ENCODE measurements at regions not wholly inside any gene's neighbourhood (a gene's known extent, or its start where the extent isn't known, plus 50 kb on each side); places are given as distances from the start of the nearest gene placed in this dataset.
A peak's percentile ranks its signal among the peaks of the same experiment; 100 is the strongest.
"Not testable (repeated sequence)": the region's sequence is repeated elsewhere in the genome, so short reads cannot be mapped to it uniquely, and the experiment has no call there.

DNA sequence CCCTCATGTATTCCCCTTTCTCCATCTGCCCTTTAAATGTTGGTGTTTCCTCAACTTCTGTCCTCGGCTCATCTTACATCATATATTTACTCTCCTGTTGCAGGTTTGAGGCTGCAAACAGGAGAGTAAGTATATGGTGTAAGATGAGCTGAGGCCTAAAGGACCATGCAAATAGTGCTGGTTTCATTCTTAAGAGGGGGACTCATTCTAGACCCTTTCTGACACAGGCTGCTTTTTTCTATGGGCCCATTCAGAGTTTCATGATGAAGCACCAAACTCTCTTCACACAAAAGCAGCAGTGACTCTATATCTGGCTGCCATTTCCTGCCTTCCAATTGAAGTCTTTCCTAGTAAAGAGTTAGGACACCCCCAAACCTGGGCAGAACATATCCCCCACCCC, 218.5 kb downstream of the PHLDA1 start:
- H3K4me1 ChIP-seq (ENCODE audit: control insufficient read depth, insufficient read depth, low read length): peaks cover 14% of the 10 kb centered on the region
- H3K27me3 ChIP-seq (ENCODE audit: control insufficient read depth, insufficient read depth, low read length): no peaks in the 10 kb centered on the region
- no peak overlapping the region for H3K27ac ChIP-seq (ENCODE audit: low read depth, low read length)
- H3K9ac ChIP-seq (ENCODE audit: low read length): no peak overlapping the region
- H3K4me3 ChIP-seq (ENCODE audit: low read length): no peak overlapping the region
- H3K36me3 ChIP-seq (ENCODE audit: control insufficient read depth, insufficient read depth, low read length): no peaks in the 10 kb centered on the region

DNA sequence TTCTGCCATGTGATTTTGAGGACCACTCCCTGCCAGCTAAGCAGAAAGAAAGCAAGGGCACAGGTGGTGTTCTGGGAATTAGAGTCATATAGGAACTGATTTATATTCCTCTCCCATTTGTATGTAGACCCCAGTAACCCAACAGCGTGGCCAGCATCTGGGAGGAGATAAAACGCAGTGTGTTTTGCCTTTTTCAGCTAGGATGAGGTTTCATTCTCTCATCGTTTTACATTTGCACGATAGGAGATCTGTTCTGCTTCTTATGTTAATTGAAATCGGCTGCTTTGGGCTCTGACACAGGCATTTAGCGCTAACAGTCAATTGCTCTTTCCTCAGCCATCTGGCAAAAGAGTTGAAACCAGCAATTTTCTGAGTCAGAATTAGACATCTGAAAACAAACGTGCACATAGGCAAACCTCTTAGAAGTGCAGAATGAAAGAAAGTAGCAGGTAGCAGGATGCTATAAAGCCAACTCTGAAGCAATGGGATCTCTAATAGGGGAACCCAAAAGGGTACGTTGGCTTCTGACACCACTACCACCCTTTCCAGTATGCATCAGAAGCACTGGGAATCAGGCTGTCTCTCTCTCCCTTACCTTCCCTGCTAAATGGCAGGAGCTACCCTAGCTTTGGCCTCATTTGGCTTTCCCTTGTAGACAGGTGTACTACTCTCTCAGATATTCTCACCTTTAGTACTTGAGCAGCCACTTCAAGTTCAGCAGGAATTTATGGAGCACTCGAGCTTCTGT, 219.1 kb downstream of the PHLDA1 start:
- Histone ChIP-seq H3K36me3 (ENCODE audit: control insufficient read depth, insufficient read depth, low read length) (no peaks in the 10 kb centered on the region), H3K4me1 (ENCODE audit: control insufficient read depth, insufficient read depth, low read length) (peaks cover 14% of the 10 kb centered on the region), H3K4me3 (ENCODE audit: low read length) (no peak overlapping the region), H3K27me3 (ENCODE audit: control insufficient read depth, insufficient read depth, low read length) (no peaks in the 10 kb centered on the region), H3K27ac (ENCODE audit: low read depth, low read length) (no peak overlapping the region), H3K9ac (ENCODE audit: low read length) (no peak overlapping the region)

DNA sequence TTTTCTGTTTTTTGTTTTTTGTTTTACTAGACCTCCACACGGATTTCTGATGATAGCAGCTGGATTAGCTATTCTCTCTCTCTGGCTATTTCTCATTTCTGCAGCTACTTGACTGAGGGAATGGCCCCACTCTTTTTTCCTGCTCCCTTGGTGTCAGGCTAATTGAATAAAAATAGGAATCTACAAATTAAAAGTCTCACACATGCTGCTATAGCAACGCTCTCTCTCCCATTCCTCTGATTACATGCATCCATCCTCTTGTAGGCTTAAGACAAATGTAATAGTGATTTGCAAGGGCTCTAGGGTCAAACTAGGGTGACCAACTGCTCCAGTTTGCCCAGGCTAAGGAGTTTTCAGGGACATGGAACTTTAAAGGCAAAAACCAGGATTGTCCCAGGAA, 221.8 kb downstream of the PHLDA1 start:
- Histone ChIP-seq H3K4me1 (ENCODE audit: control insufficient read depth, insufficient read depth, low read length) (peaks cover 2% of the 10 kb centered on the region), H3K9ac (ENCODE audit: low read length) (no peak overlapping the region), H3K4me3 (ENCODE audit: low read length) (no peak overlapping the region), H3K27ac (ENCODE audit: low read depth, low read length) (no peak overlapping the region), H3K36me3 (ENCODE audit: control insufficient read depth, insufficient read depth, low read length) (no peaks in the 10 kb centered on the region), H3K27me3 (ENCODE audit: control insufficient read depth, insufficient read depth, low read length) (no peaks in the 10 kb centered on the region)

DNA sequence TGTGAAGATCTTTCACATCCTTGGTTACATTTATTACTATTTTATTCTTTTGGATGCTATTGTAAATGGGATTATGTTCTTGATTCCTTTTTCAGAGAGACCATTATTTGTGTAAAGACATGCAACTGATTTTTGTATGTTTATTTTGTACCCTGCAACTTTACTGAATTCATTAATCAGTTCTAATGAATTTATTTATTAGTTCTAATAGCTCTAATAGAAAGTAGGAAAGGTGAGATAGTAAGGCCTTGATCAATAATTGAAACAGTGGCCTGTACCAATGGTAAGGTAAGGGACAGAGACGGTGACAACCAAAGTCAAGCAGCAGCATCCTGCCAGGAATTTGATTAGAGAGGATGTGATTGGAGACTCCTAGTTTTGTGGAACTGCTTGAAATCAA, 224.1 kb downstream of the PHLDA1 start:
- Histone ChIP-seq H3K27ac (ENCODE audit: low read depth, low read length) (no peak overlapping the region), H3K27me3 (ENCODE audit: control insufficient read depth, insufficient read depth, low read length) (no peaks in the 10 kb centered on the region), H3K9ac (ENCODE audit: low read length) (no peak overlapping the region), H3K4me1 (ENCODE audit: control insufficient read depth, insufficient read depth, low read length) (no peaks in the 10 kb centered on the region), H3K4me3 (ENCODE audit: low read length) (no peak overlapping the region), H3K36me3 (ENCODE audit: control insufficient read depth, insufficient read depth, low read length) (no peaks in the 10 kb centered on the region)

DNA sequence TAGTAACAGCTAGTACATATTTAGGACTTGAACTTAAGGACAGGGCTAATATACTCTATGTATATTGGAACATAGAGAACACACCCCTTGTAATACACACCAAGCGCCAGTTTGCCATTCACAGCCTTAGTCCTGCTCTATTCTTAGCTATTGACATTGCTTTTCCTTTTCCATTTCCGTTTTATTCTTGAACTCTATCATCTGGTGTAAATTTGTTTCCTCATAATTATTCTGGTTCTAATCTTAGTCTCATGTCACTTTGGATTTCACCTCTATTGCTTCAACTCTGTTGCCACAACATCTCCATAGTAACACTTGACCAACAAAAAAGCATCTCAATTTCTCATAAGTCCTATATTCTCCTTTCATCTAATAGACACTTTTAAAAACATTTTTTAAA, 225.7 kb downstream of the PHLDA1 start:
- no peak overlapping the region for H3K9ac ChIP-seq (ENCODE audit: low read length)
- H3K27ac ChIP-seq (ENCODE audit: low read depth, low read length): no peak overlapping the region
- H3K27me3 ChIP-seq (ENCODE audit: control insufficient read depth, insufficient read depth, low read length): no peaks in the 10 kb centered on the region
- H3K4me3 ChIP-seq (ENCODE audit: low read length): no peak overlapping the region
- H3K4me1 ChIP-seq (ENCODE audit: control insufficient read depth, insufficient read depth, low read length): no peaks in the 10 kb centered on the region
- H3K36me3 ChIP-seq (ENCODE audit: control insufficient read depth, insufficient read depth, low read length): no peaks in the 10 kb centered on the region

DNA sequence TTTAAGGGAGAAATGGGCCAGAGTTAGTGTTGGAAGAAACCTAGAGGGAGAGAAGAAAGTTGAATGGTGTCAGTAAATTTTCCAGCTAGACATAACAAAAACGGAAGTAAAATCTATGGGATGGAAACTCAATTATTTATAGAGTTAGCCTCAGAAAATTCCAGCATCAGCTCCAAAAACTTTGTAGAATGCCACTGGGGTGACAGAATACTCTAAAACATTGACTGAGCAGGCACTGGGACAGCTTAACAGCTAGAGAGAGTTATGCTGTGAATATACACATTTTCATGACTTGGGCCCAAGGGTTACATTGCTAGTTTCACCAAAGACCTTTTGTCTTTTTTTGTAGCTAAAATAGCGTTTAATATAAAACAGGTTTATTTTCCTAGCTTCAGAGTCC, 226.3 kb downstream of the PHLDA1 start:
- no peaks in the 10 kb centered on the region for H3K36me3 ChIP-seq (ENCODE audit: control insufficient read depth, insufficient read depth, low read length)

DNA sequence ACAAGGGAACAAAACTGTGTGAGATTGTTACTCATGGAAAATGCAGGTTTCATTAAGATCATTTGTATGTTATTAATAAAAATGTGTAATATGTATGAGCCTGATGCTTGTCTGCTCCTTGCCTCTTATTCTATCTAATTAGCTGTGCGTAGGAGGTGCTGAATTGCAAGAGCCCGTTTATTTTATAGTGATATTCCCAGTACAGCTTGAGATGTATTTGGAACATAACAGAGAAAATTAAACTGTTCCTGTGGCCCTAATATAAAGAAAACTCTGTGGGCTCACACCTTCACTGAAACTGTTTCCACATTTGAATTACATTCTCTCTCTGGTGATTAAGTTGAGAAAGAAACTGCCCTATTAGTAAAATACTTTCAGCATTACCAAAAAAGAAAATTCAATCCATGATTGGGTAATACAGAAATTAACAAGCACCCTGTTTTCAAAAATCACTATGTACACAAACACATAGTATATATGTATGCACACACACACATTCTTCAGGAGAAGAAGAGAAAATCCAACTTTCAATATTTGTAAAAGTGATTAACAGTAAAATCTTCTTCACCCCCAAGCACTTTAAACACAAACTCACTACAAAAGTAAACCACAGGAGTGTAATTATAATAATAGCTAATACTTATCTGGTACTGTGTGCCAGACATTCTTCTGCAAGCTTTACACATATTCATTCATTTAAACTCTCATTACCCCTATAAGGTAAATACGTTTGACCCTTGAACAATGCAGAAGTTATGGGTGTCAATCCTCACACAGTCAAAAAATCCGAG, 233.2 kb downstream of the PHLDA1 start:
- H3K27me3 ChIP-seq (ENCODE audit: control insufficient read depth, insufficient read depth, low read length): no peaks in the 10 kb centered on the region
- no peak overlapping the region for H3K4me3 ChIP-seq (ENCODE audit: low read length)
- no peaks in the 10 kb centered on the region for H3K36me3 ChIP-seq (ENCODE audit: control insufficient read depth, insufficient read depth, low read length)
- no peaks in the 10 kb centered on the region for H3K4me1 ChIP-seq (ENCODE audit: control insufficient read depth, insufficient read depth, low read length)
- no peak overlapping the region for H3K9ac ChIP-seq (ENCODE audit: low read length)
- no peak overlapping the region for H3K27ac ChIP-seq (ENCODE audit: low read depth, low read length)

More for the DNA sequence above, 226.3 kb downstream of the PHLDA1 start:
- H3K27ac ChIP-seq (ENCODE audit: low read depth, low read length): no peak overlapping the region
- H3K9ac ChIP-seq (ENCODE audit: low read length): no peak overlapping the region
- no peaks in the 10 kb centered on the region for H3K4me1 ChIP-seq (ENCODE audit: control insufficient read depth, insufficient read depth, low read length)
- no peaks in the 10 kb centered on the region for H3K27me3 ChIP-seq (ENCODE audit: control insufficient read depth, insufficient read depth, low read length)
- no peak overlapping the region for H3K4me3 ChIP-seq (ENCODE audit: low read length)

DNA sequence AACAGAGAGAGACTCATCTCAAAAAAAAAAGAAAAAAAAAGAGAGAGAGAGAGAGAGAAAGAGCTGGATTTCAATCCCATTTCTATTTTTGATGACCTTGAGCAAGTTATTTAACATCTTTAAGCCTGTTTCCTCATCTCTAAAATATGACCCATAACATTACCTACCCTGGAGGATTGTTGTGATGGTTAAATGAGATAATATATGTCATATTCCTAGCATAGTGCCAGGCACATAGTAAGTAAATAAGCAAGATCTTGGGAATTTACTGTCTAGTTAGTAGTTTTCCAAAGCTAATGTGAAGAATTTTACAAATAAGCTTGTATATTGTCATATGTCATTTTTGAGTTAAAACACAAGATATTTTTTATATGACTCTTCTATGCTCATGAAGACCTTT, 236.5 kb downstream of the PHLDA1 start:
- H3K4me3 ChIP-seq (ENCODE audit: low read length): no peak overlapping the region
- no peaks in the 10 kb centered on the region for H3K27me3 ChIP-seq (ENCODE audit: control insufficient read depth, insufficient read depth, low read length)
- H3K27ac ChIP-seq (ENCODE audit: low read depth, low read length): no peak overlapping the region
- H3K36me3 ChIP-seq (ENCODE audit: control insufficient read depth, insufficient read depth, low read length): no peaks in the 10 kb centered on the region
- H3K9ac ChIP-seq (ENCODE audit: low read length): no peak overlapping the region
- no peaks in the 10 kb centered on the region for H3K4me1 ChIP-seq (ENCODE audit: control insufficient read depth, insufficient read depth, low read length)

DNA sequence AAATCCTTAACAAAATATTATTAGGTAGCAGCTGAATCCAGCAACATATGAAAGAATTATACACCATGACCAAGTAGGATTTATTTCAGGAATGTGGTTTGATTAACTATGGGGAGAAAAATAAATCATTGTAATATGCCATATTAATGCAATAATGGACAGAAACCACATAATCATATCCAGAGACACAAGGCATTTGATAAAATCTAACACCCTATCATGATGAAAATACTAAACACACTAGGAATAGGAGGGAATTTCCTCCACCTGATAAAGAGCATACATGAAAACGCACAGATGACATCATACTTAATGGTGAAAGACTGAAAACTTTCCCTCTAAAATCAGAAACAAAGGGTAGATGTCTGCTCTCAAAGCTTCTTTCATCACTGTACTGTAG, 238.9 kb downstream of the PHLDA1 start:
- H3K4me1 ChIP-seq (ENCODE audit: control insufficient read depth, insufficient read depth, low read length): no peaks in the 10 kb centered on the region
- no peak overlapping the region for H3K9ac ChIP-seq (ENCODE audit: low read length)
- H3K27ac ChIP-seq (ENCODE audit: low read depth, low read length): no peak overlapping the region
- no peaks in the 10 kb centered on the region for H3K36me3 ChIP-seq (ENCODE audit: control insufficient read depth, insufficient read depth, low read length)
- H3K4me3 ChIP-seq (ENCODE audit: low read length): no peak overlapping the region
- H3K27me3 ChIP-seq (ENCODE audit: control insufficient read depth, insufficient read depth, low read length): no peaks in the 10 kb centered on the region

DNA sequence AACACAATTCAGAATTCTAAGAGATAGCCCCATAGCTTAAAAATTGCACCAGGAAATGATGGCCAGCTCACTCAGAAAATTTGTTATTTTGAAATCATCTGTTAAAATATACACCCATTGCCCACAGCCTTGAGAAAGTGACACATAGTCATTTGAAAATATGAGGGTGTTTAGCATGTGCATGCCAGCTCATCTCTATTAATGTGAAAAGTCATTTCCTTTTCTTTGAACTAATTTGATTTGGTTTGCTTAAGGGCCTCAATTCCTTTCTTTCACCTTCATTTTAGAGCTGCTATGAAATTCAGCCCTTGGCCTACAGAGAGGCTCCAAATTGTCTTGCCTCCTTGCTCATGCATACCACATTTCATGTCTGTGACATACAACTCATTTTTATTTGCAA, 241.4 kb downstream of the PHLDA1 start:
- H3K27ac ChIP-seq (ENCODE audit: low read depth, low read length): no peak overlapping the region
- no peaks in the 10 kb centered on the region for H3K4me1 ChIP-seq (ENCODE audit: control insufficient read depth, insufficient read depth, low read length)
- no peak overlapping the region for H3K4me3 ChIP-seq (ENCODE audit: low read length)
- no peak overlapping the region for H3K9ac ChIP-seq (ENCODE audit: low read length)
- H3K27me3 ChIP-seq (ENCODE audit: control insufficient read depth, insufficient read depth, low read length): no peaks in the 10 kb centered on the region
- H3K36me3 ChIP-seq (ENCODE audit: control insufficient read depth, insufficient read depth, low read length): no peaks in the 10 kb centered on the region

DNA sequence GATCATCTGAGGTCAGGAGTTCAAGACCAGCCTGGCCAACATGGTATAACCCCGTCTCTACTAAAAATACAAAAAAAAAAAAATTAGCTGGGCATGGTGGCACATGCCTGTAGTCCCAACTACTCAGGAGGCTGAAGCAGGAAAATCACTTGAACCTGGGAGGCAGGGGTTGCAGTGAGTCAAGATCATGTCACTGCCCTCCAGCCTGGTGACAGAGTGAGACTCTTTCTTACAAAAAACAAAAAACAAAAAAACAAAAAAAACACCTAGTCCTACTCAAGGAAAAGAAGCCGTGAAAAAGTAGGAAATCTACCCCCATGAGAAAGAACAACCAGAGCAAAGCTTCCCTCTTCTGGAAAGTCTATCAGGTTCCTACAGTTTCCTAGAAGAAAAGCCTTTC, 244.4 kb downstream of the PHLDA1 start:
- H3K27ac ChIP-seq (ENCODE audit: low read depth, low read length); H3K27me3 ChIP-seq (ENCODE audit: control insufficient read depth, insufficient read depth, low read length); H3K4me1 ChIP-seq (ENCODE audit: control insufficient read depth, insufficient read depth, low read length); H3K9ac ChIP-seq (ENCODE audit: low read length); H3K4me3 ChIP-seq (ENCODE audit: low read length); H3K36me3 ChIP-seq (ENCODE audit: control insufficient read depth, insufficient read depth, low read length): not testable (repeated sequence)

DNA sequence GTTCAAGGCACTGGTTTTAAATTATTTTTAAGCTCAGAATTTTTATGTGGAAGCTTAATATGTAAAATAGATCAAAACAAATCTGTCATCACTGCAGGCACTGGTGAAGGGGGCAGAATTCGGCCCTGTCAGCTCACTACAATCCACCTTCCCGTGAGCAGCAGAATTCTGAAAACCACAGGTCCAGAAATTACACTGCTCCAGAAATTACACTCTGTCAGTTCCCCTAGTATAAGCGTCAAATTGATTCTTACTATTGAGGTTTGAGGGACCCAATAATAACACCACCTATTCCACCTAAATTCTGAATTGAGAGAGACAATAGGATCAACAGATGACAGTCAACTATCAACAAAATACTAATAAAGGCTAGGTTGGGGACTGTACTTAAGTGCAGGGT, 245.5 kb downstream of the PHLDA1 start:
- Histone ChIP-seq H3K36me3 (ENCODE audit: control insufficient read depth, insufficient read depth, low read length) (no peaks in the 10 kb centered on the region), H3K4me1 (ENCODE audit: control insufficient read depth, insufficient read depth, low read length) (peaks cover 4% of the 10 kb centered on the region), H3K27ac (ENCODE audit: low read depth, low read length) (no peak overlapping the region), H3K27me3 (ENCODE audit: control insufficient read depth, insufficient read depth, low read length) (no peaks in the 10 kb centered on the region), H3K9ac (ENCODE audit: low read length) (no peak overlapping the region), H3K4me3 (ENCODE audit: low read length) (no peak overlapping the region)

DNA sequence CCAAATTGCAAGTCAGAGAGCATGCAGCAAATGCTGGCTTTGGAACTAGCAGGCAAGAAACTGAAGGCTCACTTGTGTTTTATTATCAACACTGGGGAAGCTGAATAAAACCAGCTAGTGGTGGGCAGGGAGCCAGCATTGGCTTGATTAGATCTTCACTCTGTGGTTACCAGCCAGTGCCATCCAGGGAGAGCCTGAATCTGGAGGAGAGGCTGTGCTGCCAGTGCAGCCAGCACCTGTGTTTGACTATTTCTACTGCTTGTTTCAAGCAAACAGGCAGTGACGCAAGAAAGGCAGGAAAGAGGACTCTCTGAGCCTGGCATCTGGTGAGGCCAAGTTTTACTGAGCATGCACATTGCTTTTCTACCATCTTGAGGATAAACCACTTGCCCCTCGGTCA, 247.0 kb downstream of the PHLDA1 start:
- Histone ChIP-seq H3K4me3 (ENCODE audit: low read length) (no peak overlapping the region), H3K27ac (ENCODE audit: low read depth, low read length) (peak overlapping the region; percentile 24), H3K4me1 (ENCODE audit: control insufficient read depth, insufficient read depth, low read length) (peaks cover 4% of the 10 kb centered on the region), H3K9ac (ENCODE audit: low read length) (no peak overlapping the region), H3K36me3 (ENCODE audit: control insufficient read depth, insufficient read depth, low read length) (no peaks in the 10 kb centered on the region), H3K27me3 (ENCODE audit: control insufficient read depth, insufficient read depth, low read length) (no peaks in the 10 kb centered on the region)

All from rectal smooth muscle tissue (tissue), 1 donor.